IMR-90 (cell line): ENCODE measurements at regions not wholly inside any gene's neighbourhood (a gene's known extent, or its start where the extent isn't known, plus 50 kb on each side); places are given as distances from the start of the nearest gene placed in this dataset.

Experiments
- BHLHE40 ChIP-seq: fragments of 150-350 bp; IDR thresholded peaks from 2 replicates; pipeline ENCODE4 v1.6.1; 2016; ENCODE audit warnings: mild to moderate bottlenecking, low read depth, low read length
- CEBPB ChIP-seq: IDR thresholded peaks from 2 replicates; pipeline ENCODE4 v1.6.1; 2012; ENCODE audit warnings: low read depth, low read length, improper control_type of control experiment
- CHD1 ChIP-seq: IDR thresholded peaks from 2 replicates; pipeline ENCODE4 v1.6.1; 2012; ENCODE audit warnings: low read depth, low read length, improper control_type of control experiment
- CTCF ChIP-seq: conservative IDR thresholded peaks from 2 replicates; pipeline ENCODE4 v1.5.1; 2012; ENCODE audit warnings: mild to moderate bottlenecking, low read depth, low read length, improper control_type of control experiment
- ELK1 ChIP-seq: fragments of 150-350 bp; IDR thresholded peaks from 2 replicates; pipeline ENCODE4 v1.6.1; 2016; ENCODE audit warnings: low read depth, mild to moderate bottlenecking, low read length, moderate library complexity, borderline replicate concordance
- MAFK ChIP-seq: IDR thresholded peaks from 2 replicates; pipeline ENCODE4 v1.6.1; 2012; ENCODE audit warnings: low read depth, low read length, improper control_type of control experiment
- MAZ ChIP-seq: IDR thresholded peaks from 2 replicates; pipeline ENCODE4 v1.6.1; 2012; ENCODE audit warnings: low read depth, mild to moderate bottlenecking, low read length, improper control_type of control experiment, moderate library complexity, borderline replicate concordance
- MXI1 ChIP-seq: IDR thresholded peaks from 2 replicates; pipeline ENCODE4 v1.6.1; 2012; ENCODE audit warnings: low read depth, mild to moderate bottlenecking, low read length, moderate library complexity, borderline replicate concordance
- NFE2L2 ChIP-seq: fragments of 150-350 bp; IDR thresholded peaks from 2 replicates; pipeline ENCODE4 v1.6.1; 2016; ENCODE audit warnings: low read depth, mild to moderate bottlenecking, low read length
- POLR2A ChIP-seq: IDR thresholded peaks from 2 replicates; pipeline ENCODE4 v1.6.1; 2012; ENCODE audit warnings: mild to moderate bottlenecking, low read depth, low read length
- RAD21 ChIP-seq: IDR thresholded peaks from 2 replicates; pipeline ENCODE4 v1.6.1; 2012; ENCODE audit warnings: low read length, improper control_type of control experiment
- RFX5 ChIP-seq: IDR thresholded peaks from 2 replicates; pipeline ENCODE4 v1.8.0; 2012; ENCODE audit warnings: low read depth, mild to moderate bottlenecking, low read length, moderate library complexity
- SMC3 ChIP-seq: fragments of 150-350 bp; IDR thresholded peaks from 2 replicates; pipeline ENCODE4 v1.6.1; 2016; ENCODE audit warnings: low read depth, mild to moderate bottlenecking, antibody characterized with exemption, low read length, moderate library complexity
- USF2 ChIP-seq: fragments of 150-350 bp; IDR thresholded peaks from 2 replicates; pipeline ENCODE4 v1.6.1; 2017; ENCODE audit warnings: mild to moderate bottlenecking, antibody characterized with exemption, low read length, low read depth

GRCh38 chr3:102841866-102842265 lies 407.1 kb downstream of the ZPLD1 start:
- TF ChIP-seq CTCF, result no peak
- TF ChIP-seq MAZ, result no peak
- TF ChIP-seq RAD21, result no peak
- no peak for TF ChIP-seq POLR2A
- no peak for TF ChIP-seq NFE2L2
- TF ChIP-seq SMC3, result no peak
- no peak for TF ChIP-seq RFX5
- TF ChIP-seq CEBPB, result no peak
- no peak for TF ChIP-seq CHD1
- TF ChIP-seq USF2, result no peak
- TF ChIP-seq ELK1, result no peak
- no peak for TF ChIP-seq MXI1
- TF ChIP-seq MAFK, result no peak
- TF ChIP-seq BHLHE40, result no peak
